AG10803 (cell line): ENCODE measurements at regions not wholly inside any gene's neighbourhood (a gene's known extent, or its start where the extent isn't known, plus 50 kb on each side); places are given as distances from the start of the nearest gene placed in this dataset.

Experiments used
- DNase-seq: peaks from one replicate; pipeline ENCODE4 v3.0.0; 2010; ENCODE audit warnings: low read depth
- H3K4me3 ChIP-seq: 2 replicates; pipeline ENCODE4 v1.5.1; 2011; ENCODE audit warnings: mild to moderate bottlenecking, low read length, control low read depth
- TF ChIP-seq, protein P1 (sequence below): conservative IDR thresholded peaks from 2 replicates; pipeline ENCODE4 v1.5.1; 2011; ENCODE audit warnings: mild to moderate bottlenecking, low read length, control low read depth, inconsistent platforms

DNA sequence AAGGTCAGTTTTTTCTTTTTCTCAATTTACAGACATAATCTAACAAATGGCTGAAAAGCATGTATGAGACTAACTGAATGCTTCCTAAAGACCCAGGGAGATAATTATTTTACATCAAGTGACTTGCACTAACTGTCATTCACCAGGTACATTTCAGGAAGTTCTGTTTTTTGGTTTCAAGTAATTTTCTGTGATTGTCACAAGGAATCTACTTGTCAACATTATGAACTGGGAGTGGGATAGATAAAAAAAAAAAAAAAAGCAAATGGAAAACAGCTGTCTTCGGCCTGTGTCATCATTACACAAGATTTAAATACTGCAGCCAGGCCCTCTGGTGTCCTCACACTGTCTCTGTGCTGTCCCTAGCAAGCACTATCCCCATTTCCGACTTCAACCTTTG, 379.0 kb upstream of the HTR1E start:
- no peak for DNase-seq
- TF ChIP-seq, protein P1, sequence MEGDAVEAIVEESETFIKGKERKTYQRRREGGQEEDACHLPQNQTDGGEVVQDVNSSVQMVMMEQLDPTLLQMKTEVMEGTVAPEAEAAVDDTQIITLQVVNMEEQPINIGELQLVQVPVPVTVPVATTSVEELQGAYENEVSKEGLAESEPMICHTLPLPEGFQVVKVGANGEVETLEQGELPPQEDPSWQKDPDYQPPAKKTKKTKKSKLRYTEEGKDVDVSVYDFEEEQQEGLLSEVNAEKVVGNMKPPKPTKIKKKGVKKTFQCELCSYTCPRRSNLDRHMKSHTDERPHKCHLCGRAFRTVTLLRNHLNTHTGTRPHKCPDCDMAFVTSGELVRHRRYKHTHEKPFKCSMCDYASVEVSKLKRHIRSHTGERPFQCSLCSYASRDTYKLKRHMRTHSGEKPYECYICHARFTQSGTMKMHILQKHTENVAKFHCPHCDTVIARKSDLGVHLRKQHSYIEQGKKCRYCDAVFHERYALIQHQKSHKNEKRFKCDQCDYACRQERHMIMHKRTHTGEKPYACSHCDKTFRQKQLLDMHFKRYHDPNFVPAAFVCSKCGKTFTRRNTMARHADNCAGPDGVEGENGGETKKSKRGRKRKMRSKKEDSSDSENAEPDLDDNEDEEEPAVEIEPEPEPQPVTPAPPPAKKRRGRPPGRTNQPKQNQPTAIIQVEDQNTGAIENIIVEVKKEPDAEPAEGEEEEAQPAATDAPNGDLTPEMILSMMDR: no peak
- H3K4me3 ChIP-seq: no peak overlapping the region

- no peak overlapping the region for H3K4me3 ChIP-seq
- DNase-seq: no peak
- TF ChIP-seq, protein P1: no peak
Measured at GRCh38 chr6:86537292-86537861, 400.0 kb upstream of the HTR1E start.

GRCh38 chr6:86536121-86536520, 401.2 kb upstream of the HTR1E start:
- TF ChIP-seq, protein P1: no peak
- no peak for DNase-seq
- no peak overlapping the region for H3K4me3 ChIP-seq

- no peak overlapping the region for H3K4me3 ChIP-seq
- no peak for DNase-seq
- TF ChIP-seq, protein P1: no peak
Measured at GRCh38 chr6:86535100-86535499, 402.2 kb upstream of the HTR1E start.

DNA sequence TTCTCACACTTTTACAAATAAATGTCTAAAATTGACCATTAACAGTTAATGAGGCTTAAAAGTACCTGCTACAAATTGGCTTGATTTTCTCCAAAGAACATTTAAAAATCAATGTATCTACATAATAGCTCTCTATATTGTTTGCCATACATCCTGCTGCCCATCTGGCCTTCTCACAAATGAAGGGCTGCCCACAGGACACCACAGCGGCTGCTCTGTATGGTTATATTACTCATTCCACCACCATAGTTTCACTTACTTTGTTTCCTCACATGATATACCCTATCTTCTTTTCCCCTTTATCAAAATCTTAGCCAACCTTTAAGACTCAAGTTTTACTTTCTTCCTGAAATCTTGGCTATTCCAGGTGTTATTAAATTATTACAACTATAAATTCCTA, 407.7 kb upstream of the HTR1E start:
- no peak for DNase-seq
- no peak overlapping the region for H3K4me3 ChIP-seq
- TF ChIP-seq, protein P1: no peak

- TF ChIP-seq, protein P1: no peak
- no peak overlapping the region for H3K4me3 ChIP-seq
- no peak for DNase-seq
Measured at GRCh38 chr6:86526238-86526637, 411.1 kb upstream of the HTR1E start.

GRCh38 chr6:86516087-86516486, 421.2 kb upstream of the HTR1E start:
- no peak overlapping the region for H3K4me3 ChIP-seq
- DNase-seq: no peak
- TF ChIP-seq, protein P1: no peak
